H1 (cell line): ENCODE measurements at regions not wholly inside any gene's neighbourhood (a gene's known extent, or its start where the extent isn't known, plus 50 kb on each side); places are given as distances from the start of the nearest gene placed in this dataset.

Experiments
- CTCF ChIA-PET: fragments of 300-600 bp; sonication (Branson Sonifier 250); formaldehyde crosslinking; loops from one replicate; lab custom pipeline; 2021; ENCODE audit not compliant: partially characterized antibody; lab: Charles Lee
- POLR2A ChIA-PET: fragments of 300-600 bp; sonication (Branson Sonifier 250); formaldehyde crosslinking; loops from one replicate; lab custom pipeline; 2021; ENCODE audit warnings: inconsistent platforms; ENCODE audit not compliant: partially characterized antibody; lab: Charles Lee
- DNase-seq, 2 experiments: peaks; one replicate each; pipeline versions ENCODE4 v3.0.0 to v3.0.0-alpha.2; 2010 to 2022; ENCODE audit warnings: low spot score in 2 of 2, low read depth in 1 of 2, mixed read lengths in 1 of 2
- FAIRE-seq: peaks from 2 replicates; lab custom pipeline; 2011; peaks lifted over from hg19 to GRCh38; lab: Jason Lieb, UNC
- H2AFZ ChIP-seq: 2 replicates; pipeline ENCODE4 v1.8.1; 2012; ENCODE audit warnings: low read length, inconsistent platforms
- H2AK5ac ChIP-seq: 2 replicates; pipeline ENCODE4 v1.6.1; 2013; ENCODE audit warnings: low read depth, low read length
- H2BK120ac ChIP-seq: replicated peaks from 2 replicates; pipeline ENCODE3; 2013; ENCODE audit warnings: low read depth, low read length, inconsistent platforms
- H2BK12ac ChIP-seq: 2 replicates; pipeline ENCODE4 v1.6.1; 2013; ENCODE audit warnings: low read depth, low read length
- H2BK15ac ChIP-seq: 2 replicates; pipeline ENCODE4 v1.6.1; 2013; ENCODE audit warnings: low read length
- H2BK20ac ChIP-seq: 2 replicates; pipeline ENCODE4 v1.6.1; 2013; ENCODE audit warnings: low read length
- H2BK5ac ChIP-seq: 2 replicates; pipeline ENCODE4 v1.6.1; 2013; ENCODE audit warnings: low read depth, low read length
- H3K14ac ChIP-seq: 2 replicates; pipeline ENCODE4 v1.6.1; 2013; ENCODE audit warnings: inconsistent platforms; ENCODE audit not compliant: insufficient read length
- H3K18ac ChIP-seq: 2 replicates; pipeline ENCODE4 v1.6.1; 2013; ENCODE audit warnings: low read length; ENCODE audit errors: extremely low read depth
- H3K23ac ChIP-seq: 2 replicates; pipeline ENCODE4 v1.6.1; 2013; ENCODE audit warnings: inconsistent platforms; ENCODE audit not compliant: insufficient read length
- H3K23me2 ChIP-seq: 2 replicates; pipeline ENCODE4 v1.6.1; 2013; ENCODE audit warnings: low read depth, low read length
- H3K27ac ChIP-seq: 2 replicates; pipeline ENCODE4 v1.6.1; 2011; ENCODE audit warnings: low read depth, low read length, inconsistent platforms
- H3K27me3 ChIP-seq, 4 experiments: replicated peaks in 1 of 4; 1 replicate in 1 of 4; 2 replicates in 3 of 4; pipeline versions ENCODE4 v1.6.1 to v1.8.1; 2011 to 2013; ENCODE audit warnings: low read length in 3 of 4, mild to moderate bottlenecking in 3 of 4, inconsistent platforms in 2 of 4, mixed read lengths in 2 of 4, moderate library complexity in 1 of 4; ENCODE audit not compliant: control insufficient read depth in 3 of 4, insufficient read depth in 3 of 4; ENCODE audit errors: extremely low read depth in 1 of 4
- H3K36me3 ChIP-seq, 4 experiments: 2 replicates each; pipeline versions ENCODE4 v1.6.1 to v1.8.1; 2011 to 2013; ENCODE audit warnings: mild to moderate bottlenecking in 4 of 4, low read length in 3 of 4, moderate library complexity in 2 of 4, control low read depth in 1 of 4, inconsistent platforms in 1 of 4; ENCODE audit not compliant: insufficient read depth in 4 of 4, control insufficient read depth in 2 of 4
- H3K4ac ChIP-seq: replicated peaks from 2 replicates; pipeline ENCODE3; 2013; ENCODE audit warnings: low read length, low read depth, mixed read lengths, inconsistent platforms; ENCODE audit not compliant: insufficient read length
- H3K4me1 ChIP-seq, 4 experiments: replicated peaks in 1 of 4; 1 replicate in 1 of 4; 2 replicates in 3 of 4; pipeline versions ENCODE4 v1.6.1 to v1.8.1; 2011 to 2013; ENCODE audit warnings: low read length in 3 of 4, inconsistent platforms in 2 of 4, mixed read lengths in 1 of 4; ENCODE audit not compliant: insufficient read depth in 4 of 4, control insufficient read depth in 3 of 4
- H3K4me2 ChIP-seq, 2 experiments: 2 replicates each; pipeline versions ENCODE4 v1.6.1 to v1.8.1; 2011 to 2013; ENCODE audit warnings: low read depth in 2 of 2, low read length in 2 of 2, control low read depth in 1 of 2, inconsistent platforms in 1 of 2, mild to moderate bottlenecking in 1 of 2; ENCODE audit not compliant: insufficient read depth in 1 of 2
- H3K4me3 ChIP-seq, 4 experiments: fragments of 200-600, 300-600 bp in 1 of 4; sonication (generic), shearing (Covaris generic), sonication (Bioruptor Twin) in 1 of 4; 2 replicates each; pipeline versions ENCODE4 v1.5.1 to v1.8.1; 2011 to 2016; ENCODE audit warnings: low read length in 4 of 4, low read depth in 3 of 4, control low read depth in 2 of 4, inconsistent platforms in 2 of 4, mild to moderate bottlenecking in 2 of 4, mixed read lengths in 1 of 4, moderate library complexity in 1 of 4; ENCODE audit not compliant: insufficient read depth in 2 of 4; ENCODE audit errors: extremely low read depth in 1 of 4
- H3K56ac ChIP-seq: replicated peaks from 2 replicates; pipeline ENCODE3; 2013; ENCODE audit warnings: low read depth, mild to moderate bottlenecking, mixed read lengths, low read length, inconsistent platforms; ENCODE audit not compliant: insufficient read length
- H3K79me1 ChIP-seq: 2 replicates; pipeline ENCODE4 v1.6.1; 2013; ENCODE audit warnings: low read depth, low read length, control low read depth
- H3K79me2 ChIP-seq, 2 experiments: 2 replicates each; pipeline versions ENCODE4 v1.6.1 to v1.8.1; 2012 to 2013; ENCODE audit warnings: low read length in 2 of 2, mild to moderate bottlenecking in 2 of 2, inconsistent platforms in 1 of 2; ENCODE audit not compliant: insufficient read depth in 2 of 2, control insufficient read depth in 1 of 2
- H3K9ac ChIP-seq, 4 experiments: replicated peaks in 1 of 4; 1 replicate in 1 of 4; 2 replicates in 3 of 4; pipeline versions ENCODE4 v1.6.1 to v1.8.1; 2011 to 2013; ENCODE audit warnings: low read depth in 3 of 4, low read length in 3 of 4, control low read depth in 2 of 4, mild to moderate bottlenecking in 2 of 4, moderate library complexity in 2 of 4, inconsistent platforms in 1 of 4; ENCODE audit errors: extremely low read depth in 1 of 4
- H3K9me3 ChIP-seq, 2 experiments: 2 replicates each; pipeline versions ENCODE4 v1.6.1 to v1.8.1; 2012 to 2013; ENCODE audit warnings: mild to moderate bottlenecking in 2 of 2, moderate library complexity in 2 of 2, control low read depth in 1 of 2, inconsistent platforms in 1 of 2, low read depth in 1 of 2, low read length in 1 of 2, mixed read lengths in 1 of 2; ENCODE audit not compliant: insufficient read depth in 2 of 2
- H4K20me1 ChIP-seq, 2 experiments: replicated peaks in 1 of 2; 2 replicates each; pipeline versions ENCODE3 to v1.8.1; 2011 to 2013; ENCODE audit warnings: inconsistent platforms in 2 of 2, low read length in 2 of 2, mild to moderate bottlenecking in 1 of 2; ENCODE audit not compliant: insufficient read depth in 2 of 2, control insufficient read depth in 1 of 2
- H4K5ac ChIP-seq: 2 replicates; pipeline ENCODE4 v1.6.1; 2013; ENCODE audit warnings: low read length, low read depth, mixed read lengths, inconsistent platforms; ENCODE audit not compliant: insufficient read length
- H4K8ac ChIP-seq: 2 replicates; pipeline ENCODE4 v1.8.0; 2013; ENCODE audit warnings: mild to moderate bottlenecking, moderate library complexity, low read length, inconsistent platforms; ENCODE audit not compliant: insufficient read depth; ENCODE audit errors: extremely low read depth
- H4K91ac ChIP-seq: replicated peaks from 2 replicates; pipeline ENCODE3; 2013; ENCODE audit warnings: low read length, mixed read lengths, inconsistent platforms; ENCODE audit not compliant: insufficient read length
- BACH1 ChIP-seq: IDR thresholded peaks from 2 replicates; pipeline ENCODE4 v1.6.1; 2012; ENCODE audit warnings: low read length, improper control_type of control experiment
- CHD1 ChIP-seq: IDR thresholded peaks from 2 replicates; pipeline ENCODE4 v1.6.1; 2012; ENCODE audit warnings: low read depth, low read length, improper control_type of control experiment
- E2F6 ChIP-seq: IDR thresholded peaks from 2 replicates; pipeline ENCODE4 v1.6.1; 2012; ENCODE audit warnings: inconsistent platforms
- EGR1 ChIP-seq: IDR thresholded peaks from 2 replicates; pipeline ENCODE4 v1.6.1; 2011; ENCODE audit warnings: low read depth, low read length, borderline replicate concordance
- GABPA ChIP-seq: IDR thresholded peaks from 2 replicates; pipeline ENCODE4 v1.6.1; 2011; ENCODE audit warnings: mild to moderate bottlenecking, low read length, moderate library complexity, borderline replicate concordance; ENCODE audit not compliant: insufficient read depth
- JUN ChIP-seq: IDR thresholded peaks from 2 replicates; pipeline ENCODE4 v1.6.1; 2011; ENCODE audit warnings: low read depth, mild to moderate bottlenecking, improper control_type of control experiment, low read length
- RNF2 ChIP-seq: fragments of 200-900, 300-1000 bp; sonication (generic); IDR thresholded peaks from 2 replicates; pipeline ENCODE4 v1.7.1; 2016; ENCODE audit warnings: borderline replicate concordance, low read depth, mild to moderate bottlenecking, antibody characterized with exemption, low read length; ENCODE audit not compliant: poor library complexity, severe bottlenecking; ENCODE audit errors: missing control alignments
- RXRA ChIP-seq: IDR thresholded peaks from 2 replicates; pipeline ENCODE4 v1.6.1; 2011; ENCODE audit warnings: low read depth, mild to moderate bottlenecking, low read length, moderate library complexity; ENCODE audit not compliant: insufficient read depth
- SIN3A ChIP-seq, 2 experiments: IDR thresholded peaks in 1 of 2; conservative IDR thresholded peaks in 1 of 2; 2 replicates each; pipeline ENCODE4 v1.6.1; 2011 to 2012; ENCODE audit warnings: low read length in 2 of 2, improper control_type of control experiment in 1 of 2, low read depth in 1 of 2, mild to moderate bottlenecking in 1 of 2
- SIRT6 ChIP-seq: IDR thresholded peaks from one replicate; pipeline ENCODE4 v1.7.1; 2012; ENCODE audit warnings: low read length, inconsistent platforms
- USF2 ChIP-seq: IDR thresholded peaks from 2 replicates; pipeline ENCODE4 v1.6.1; 2011; ENCODE audit warnings: low read length, improper control_type of control experiment
- ZNF274 ChIP-seq: IDR thresholded peaks from 2 replicates; pipeline ENCODE4 v1.7.0; 2012; ENCODE audit warnings: low read length, borderline replicate concordance; ENCODE audit errors: extremely low read depth
- WGBS, 2 experiments: shearing (Covaris generic) in 1 of 2; methylation state at CpG; one replicate each; pipeline versions ENCODE4 v1.1.6 to v1.1.7; 2013 to 2015; ENCODE audit warnings: low lambda C conversion rate in 2 of 2, mixed read lengths in 2 of 2, inconsistent platforms in 1 of 2, low coverage in 1 of 2, missing lambda C conversion rate in 1 of 2; ENCODE audit not compliant: insufficient replicate concordance in 2 of 2, insufficient coverage in 1 of 2, insufficient read length in 1 of 2; ENCODE audit errors: extremely low coverage in 1 of 2, missing lambda C conversion rate in 1 of 2; 5-methylcytosine and 5-hydroxymethylcytosine counted together

GRCh38 chr7:50155755-50156154, 62.7 kb upstream of the ZPBP start:
- Histone ChIP-seq H4K8ac (no peak overlapping the region), H3K9me3 (no peaks in the 10 kb centered on the region), H3K23ac (no peak overlapping the region), H3K14ac (no peak overlapping the region), H3K4me3 (no peak overlapping the region), H2BK15ac (no peak overlapping the region), H3K4me2 (no peak overlapping the region), H3K23me2 (no peaks in the 10 kb centered on the region), H4K5ac (no peak overlapping the region), H3K27me3 (no peaks in the 10 kb centered on the region), H3K18ac (no peak overlapping the region), H4K20me1 (no peaks in the 10 kb centered on the region), H2AK5ac (no peak overlapping the region), H3K9ac (no peak overlapping the region), H3K79me2 (no peaks in the 10 kb centered on the region), H3K4me1 (no peaks in the 10 kb centered on the region), H2BK120ac (no peak overlapping the region), H3K4ac (no peak overlapping the region), H4K91ac (no peak overlapping the region), H3K56ac (no peak overlapping the region), H2BK20ac (no peak overlapping the region), H2BK5ac (no peak overlapping the region), H2BK12ac (no peak overlapping the region), H2AFZ (no peak overlapping the region), H3K27ac (no peak overlapping the region), H3K36me3 (no peaks in the 10 kb centered on the region), H3K79me1 (no peaks in the 10 kb centered on the region)
- 93% methylated on average over 6 of the region's 6 CpGs; no CpG with 5 or more reads in 1 of the 2 experiments for WGBS, 2 experiments
- ChIA-PET POLR2A (interaction anchor here (1.4 kb wide), 1 partner anchor 36 kb away, joined by 3 read pairs; no protein-coding TSS in a partner anchor), CTCF (interaction anchor here (0.7 to 2.2 kb wide), 6 partner anchors 12 to 262 kb away, joined by 3 to 8 read pairs (median 6); no protein-coding TSS in a partner anchor)
- FAIRE-seq (no peak), DNase-seq (no peak)
- TF ChIP-seq SIN3A (conservative IDR thresholded peaks at IDR 0.05 in 1 of 2, IDR thresholded peaks at IDR 0.05 in 1 of 2; ENCODE audit: low read depth in 1 of 2, low read length in 2 of 2) (no peak), BACH1 (no peak), RXRA (no peak), JUN (no peak), CHD1 (no peak), E2F6 (no peak), RNF2 (no peak), EGR1 (no peak), ZNF274 (no peak), USF2 (no peak), GABPA (no peak), SIRT6 (no peak)
